WI38 (cell line): ENCODE measurements at regions not wholly inside any gene's neighbourhood (a gene's known extent, or its start where the extent isn't known, plus 50 kb on each side); places are given as distances from the start of the nearest gene placed in this dataset.

Source experiments
- H3K4me3 ChIP-seq: 2 replicates; pipeline ENCODE4 v1.5.1; 2011; ENCODE audit warnings: low read depth, mild to moderate bottlenecking, control low read depth, low read length
- TF ChIP-seq, protein P1 (sequence below): IDR thresholded peaks from 2 replicates; pipeline ENCODE4 v1.5.1; 2012; ENCODE audit warnings: low read depth, mild to moderate bottlenecking, control low read depth, low read length

DNA sequence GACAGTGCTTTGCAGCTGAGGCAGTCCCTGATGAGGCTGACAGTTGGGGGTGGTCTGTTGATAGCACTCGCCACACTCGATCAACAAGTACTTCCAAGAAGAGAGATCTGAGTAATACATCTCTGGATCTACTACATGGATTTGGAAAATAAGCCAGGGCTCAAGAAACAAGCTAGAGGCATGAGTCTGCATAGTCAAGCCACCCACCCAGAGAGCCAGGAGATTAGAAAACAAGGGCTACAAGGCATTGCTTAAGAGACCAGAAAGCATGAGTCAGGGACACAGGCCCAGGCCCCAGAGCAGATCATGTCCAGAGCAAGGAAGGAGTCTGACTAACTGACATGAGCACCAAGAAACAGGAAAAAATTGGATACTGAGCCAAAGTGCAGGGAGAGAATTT is 196.9 kb upstream of the CWC22 start:
- H3K4me3 ChIP-seq = no peak overlapping the region

DNA sequence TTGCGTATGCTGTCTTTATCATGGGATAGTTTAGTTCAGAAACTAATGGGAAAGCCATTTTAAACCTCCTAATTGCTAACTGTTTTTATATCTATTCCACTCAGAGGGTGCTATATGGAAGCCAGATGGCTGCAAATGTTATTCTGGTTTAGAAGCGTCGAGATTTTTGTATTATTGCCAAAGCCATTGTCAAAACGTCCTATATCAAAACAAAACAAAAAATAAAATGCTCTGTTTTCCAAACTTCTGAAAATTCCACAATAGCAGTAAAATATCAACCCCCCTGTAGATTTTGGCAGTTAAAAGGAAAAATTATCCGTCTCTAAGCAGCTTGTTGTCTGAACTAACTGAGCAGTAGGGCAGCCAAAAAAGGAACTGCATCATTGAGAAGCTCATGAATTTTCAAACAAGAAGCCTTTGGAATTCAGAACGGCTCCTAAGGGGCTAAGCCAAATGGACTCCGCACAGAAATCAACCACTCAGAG is 195.4 kb upstream of the CWC22 start:
- no peak overlapping the region for H3K4me3 ChIP-seq
- TF ChIP-seq, protein P1, sequence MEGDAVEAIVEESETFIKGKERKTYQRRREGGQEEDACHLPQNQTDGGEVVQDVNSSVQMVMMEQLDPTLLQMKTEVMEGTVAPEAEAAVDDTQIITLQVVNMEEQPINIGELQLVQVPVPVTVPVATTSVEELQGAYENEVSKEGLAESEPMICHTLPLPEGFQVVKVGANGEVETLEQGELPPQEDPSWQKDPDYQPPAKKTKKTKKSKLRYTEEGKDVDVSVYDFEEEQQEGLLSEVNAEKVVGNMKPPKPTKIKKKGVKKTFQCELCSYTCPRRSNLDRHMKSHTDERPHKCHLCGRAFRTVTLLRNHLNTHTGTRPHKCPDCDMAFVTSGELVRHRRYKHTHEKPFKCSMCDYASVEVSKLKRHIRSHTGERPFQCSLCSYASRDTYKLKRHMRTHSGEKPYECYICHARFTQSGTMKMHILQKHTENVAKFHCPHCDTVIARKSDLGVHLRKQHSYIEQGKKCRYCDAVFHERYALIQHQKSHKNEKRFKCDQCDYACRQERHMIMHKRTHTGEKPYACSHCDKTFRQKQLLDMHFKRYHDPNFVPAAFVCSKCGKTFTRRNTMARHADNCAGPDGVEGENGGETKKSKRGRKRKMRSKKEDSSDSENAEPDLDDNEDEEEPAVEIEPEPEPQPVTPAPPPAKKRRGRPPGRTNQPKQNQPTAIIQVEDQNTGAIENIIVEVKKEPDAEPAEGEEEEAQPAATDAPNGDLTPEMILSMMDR = no peak

More for the DNA sequence above, 196.9 kb upstream of the CWC22 start:
- TF ChIP-seq, protein P1 = no peak

DNA sequence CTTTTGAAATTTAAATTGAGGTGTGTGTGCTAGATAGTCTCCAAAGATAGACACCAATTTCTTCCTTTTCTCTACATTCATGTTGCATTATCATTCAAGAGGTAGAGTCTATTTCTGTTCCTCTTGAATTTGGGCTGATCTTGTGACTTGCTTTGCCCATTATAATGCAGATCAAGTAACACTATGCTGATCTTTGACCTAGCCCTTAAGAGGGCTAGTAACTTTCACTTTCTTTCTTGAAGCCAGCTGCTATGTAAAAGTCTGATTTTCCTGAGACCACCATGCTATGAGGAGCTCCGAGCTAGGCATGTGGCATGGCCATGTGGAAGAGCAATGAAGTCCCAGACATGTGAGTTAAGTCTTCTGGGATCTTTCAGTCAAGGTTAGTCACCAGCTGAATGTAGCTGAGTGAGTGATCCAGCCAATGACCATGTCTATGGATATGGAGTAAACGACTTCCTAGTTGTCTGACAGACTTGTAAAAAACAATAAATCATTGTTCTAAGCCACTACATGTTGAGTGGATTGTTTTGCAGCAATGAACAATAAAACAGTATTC is 189.4 kb upstream of the CWC22 start:
- TF ChIP-seq, protein P1 = no peak
- H3K4me3 ChIP-seq = no peak overlapping the region

DNA sequence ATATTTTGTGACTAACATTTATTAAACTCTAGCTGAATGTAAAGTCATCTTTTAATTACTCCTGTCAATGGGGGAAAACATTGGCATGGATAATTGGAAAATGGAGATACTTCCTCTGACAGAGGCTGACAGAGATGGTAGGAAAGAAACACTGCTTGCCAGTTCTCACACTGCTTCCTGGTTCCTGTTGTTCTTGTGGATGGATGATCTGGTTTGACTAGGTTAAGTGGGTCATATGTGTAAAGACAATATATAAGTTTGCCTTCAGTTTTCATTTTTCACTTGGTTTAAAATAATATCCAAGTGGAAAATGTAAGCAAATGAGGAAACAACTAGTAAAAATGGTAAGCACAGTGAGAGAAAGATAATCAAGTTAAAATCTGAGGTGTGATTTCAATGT is 188.8 kb upstream of the CWC22 start:
- TF ChIP-seq, protein P1 = no peak
- H3K4me3 ChIP-seq = no peak overlapping the region

DNA sequence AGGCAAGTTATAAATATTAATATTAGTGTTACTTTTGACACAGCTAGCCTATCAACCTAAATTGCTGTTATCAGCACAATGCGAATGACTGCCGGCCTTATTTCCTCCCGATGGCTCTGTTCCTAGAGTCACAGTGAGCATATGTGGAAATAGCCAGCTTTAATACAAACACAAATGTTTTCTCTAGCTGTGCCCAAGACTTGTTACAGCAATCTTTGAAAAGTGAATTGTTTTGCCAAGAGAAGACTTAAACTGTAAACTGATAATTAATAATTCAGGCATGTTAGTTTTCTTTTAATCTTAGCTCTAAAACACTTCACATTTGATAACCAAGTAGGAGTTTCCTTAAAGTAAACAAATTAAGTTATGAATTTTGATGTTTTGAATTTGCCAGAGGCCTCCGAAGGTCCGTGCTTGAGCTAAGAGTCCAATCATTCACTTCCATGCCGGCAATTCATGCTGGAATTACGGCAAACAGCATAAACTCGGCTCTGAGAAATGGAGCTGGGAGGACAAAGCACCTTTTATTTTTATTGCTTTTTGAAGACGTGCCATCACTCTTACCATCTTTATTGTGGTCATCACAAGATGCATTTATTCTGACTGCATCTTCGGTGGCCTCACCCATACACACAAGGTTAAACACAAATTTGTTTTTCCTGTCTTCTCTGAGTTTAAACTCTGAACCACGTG is 184.5 kb upstream of the CWC22 start:
- TF ChIP-seq, protein P1 = no peak

DNA sequence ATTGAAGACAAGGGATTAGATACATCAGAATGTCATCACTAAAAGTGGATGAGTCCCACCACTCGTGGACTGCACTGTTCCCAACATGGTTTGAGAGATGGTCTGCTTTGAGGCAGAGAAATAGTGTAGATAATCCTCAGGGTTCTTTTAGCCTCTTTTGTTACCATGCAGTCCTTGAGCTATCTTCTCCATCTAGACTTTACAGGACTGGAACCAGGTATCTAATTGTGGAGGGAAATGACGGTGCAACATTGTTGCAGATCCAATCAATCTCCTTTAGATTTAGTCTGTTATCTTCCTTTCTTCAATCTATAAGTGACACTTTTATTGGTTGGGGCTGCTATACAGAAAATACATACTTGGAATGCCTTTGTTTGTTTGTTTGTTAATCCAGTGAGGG is 183.8 kb upstream of the CWC22 start:
- TF ChIP-seq, protein P1 = no peak
- H3K4me3 ChIP-seq = no peak overlapping the region

More for the DNA sequence above, 184.5 kb upstream of the CWC22 start:
- peak overlapping the region; percentile 18; the same call in 1 of the 2 replicates for H3K4me3 ChIP-seq

DNA sequence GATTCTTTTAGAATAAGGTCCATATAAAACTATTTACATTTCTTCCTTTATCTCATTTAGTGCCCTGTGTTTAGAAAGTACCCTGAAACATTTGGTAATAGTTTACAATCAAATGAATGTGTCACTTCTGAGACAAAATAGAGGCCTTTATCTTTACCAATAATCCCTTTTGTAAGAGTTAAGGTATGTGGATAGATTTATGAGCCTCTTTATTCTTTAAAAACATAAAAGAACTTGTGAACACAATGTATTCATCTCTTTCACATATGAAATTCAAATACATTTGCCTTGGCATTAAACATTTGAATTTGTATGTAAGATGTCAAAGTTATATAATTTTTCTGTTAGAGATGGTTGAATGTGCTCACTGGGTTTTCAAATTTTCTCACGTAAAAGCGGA is 180.5 kb upstream of the CWC22 start:
- TF ChIP-seq, protein P1 = no peak
- H3K4me3 ChIP-seq = no peak overlapping the region
